ENCODE measurements at regions not wholly inside any gene's neighbourhood (a gene's known extent, or its start where the extent isn't known, plus 50 kb on each side); places are given as distances from the start of the nearest gene placed in this dataset.

GRCh38 chr13:40123962-40124632 is 468.6 kb downstream of the COG6 start:
- intact Hi-C loops (cut with DNase I; ENCODE audit: low total_unique reads): no loop called here
- DNase-seq (ENCODE audit: low spot score in 2 of 2): no peak
- Histone ChIP-seq H3K36me3 (no peaks in the 10 kb centered on the region), H3K27me3 (no peaks in the 10 kb centered on the region), H3K4me1 (no peaks in the 10 kb centered on the region), H3K9me3 (no peaks in the 10 kb centered on the region), H3K27ac (no peak overlapping the region), H3K4me3 (no peak overlapping the region)
- no peak for TF ChIP-seq POLR2AphosphoS5 (IDR thresholded peaks at IDR 0.05)
- no peak for TF ChIP-seq POLR2A (IDR thresholded peaks at IDR 0.05)
- no peak for TF ChIP-seq CTCF (IDR thresholded peaks at IDR 0.05)

- intact Hi-C loops (cut with DNase I; ENCODE audit: low total_unique reads): no loop called here
- Histone ChIP-seq H3K4me1 (no peaks in the 10 kb centered on the region), H3K4me3 (no peak overlapping the region), H3K36me3 (no peaks in the 10 kb centered on the region), H3K9me3 (no peaks in the 10 kb centered on the region), H3K27me3 (no peaks in the 10 kb centered on the region), H3K27ac (no peak overlapping the region)
- TF ChIP-seq POLR2AphosphoS5 (IDR thresholded peaks at IDR 0.05) (no peak), POLR2A (IDR thresholded peaks at IDR 0.05) (no peak), CTCF (IDR thresholded peaks at IDR 0.05) (no peak)
- no peak for DNase-seq (ENCODE audit: low spot score in 2 of 2)
Observed at GRCh38 chr13:40124633-40125015, 469.2 kb downstream of the COG6 start.

GRCh38 chr13:40125336-40125735 is 469.9 kb downstream of the COG6 start:
- TF ChIP-seq POLR2A (IDR thresholded peaks at IDR 0.05) (no peak), POLR2AphosphoS5 (IDR thresholded peaks at IDR 0.05) (no peak), CTCF (IDR thresholded peaks at IDR 0.05) (no peak)
- H3K4me1 ChIP-seq: no peaks in the 10 kb centered on the region
- intact Hi-C loops (cut with DNase I; ENCODE audit: low total_unique reads): no loop called here

GRCh38 chr13:40126306-40127085 is 471.0 kb downstream of the COG6 start:
- Histone ChIP-seq H3K9me3 (no peaks in the 10 kb centered on the region), H3K27me3 (no peaks in the 10 kb centered on the region), H3K27ac (no peak overlapping the region), H3K4me1 (no peaks in the 10 kb centered on the region), H3K4me3 (no peak overlapping the region), H3K36me3 (no peaks in the 10 kb centered on the region)
- TF ChIP-seq POLR2A (IDR thresholded peaks at IDR 0.05) (no peak), CTCF (IDR thresholded peaks at IDR 0.05) (no peak), POLR2AphosphoS5 (IDR thresholded peaks at IDR 0.05) (no peak)
- intact Hi-C loops (cut with DNase I; ENCODE audit: low total_unique reads): no loop called here
- no peak for DNase-seq (ENCODE audit: low spot score in 2 of 2)

More at GRCh38 chr13:40125336-40125735, 469.9 kb downstream of the COG6 start:
- DNase-seq (ENCODE audit: low spot score in 2 of 2): no peak
- Histone ChIP-seq H3K9me3 (no peaks in the 10 kb centered on the region), H3K36me3 (no peaks in the 10 kb centered on the region), H3K27me3 (no peaks in the 10 kb centered on the region), H3K4me3 (no peak overlapping the region), H3K27ac (no peak overlapping the region)

- TF ChIP-seq CTCF (IDR thresholded peaks at IDR 0.05) (no peak), POLR2A (IDR thresholded peaks at IDR 0.05) (no peak), POLR2AphosphoS5 (IDR thresholded peaks at IDR 0.05) (no peak)
- no peak for DNase-seq (ENCODE audit: low spot score in 2 of 2)
- no peak overlapping the region for H3K4me3 ChIP-seq
- no peaks in the 10 kb centered on the region for H3K27me3 ChIP-seq
- H3K4me1 ChIP-seq: no peaks in the 10 kb centered on the region
- no peak overlapping the region for H3K27ac ChIP-seq
- H3K9me3 ChIP-seq: no peaks in the 10 kb centered on the region
- no peaks in the 10 kb centered on the region for H3K36me3 ChIP-seq
- intact Hi-C loops (cut with DNase I; ENCODE audit: low total_unique reads): no loop called here
Observed at GRCh38 chr13:40127476-40127875, 472.0 kb downstream of the COG6 start.

Measured in breast epithelium (tissue), 4 donors.